ENCODE measurements at regions not wholly inside any gene's neighbourhood (a gene's known extent, or its start where the extent isn't known, plus 50 kb on each side); places are given as distances from the start of the nearest gene placed in this dataset.

- no peak for DNase-seq (ENCODE audit: low read depth in 1 of 2, low spot score in 1 of 2)
- no peaks in the 10 kb centered on the region for H3K36me3 ChIP-seq
These were observed 261.2 kb downstream of the TRAM1L1 start for GRCh38 chr4:116824172-116824571.

GRCh38 chr4:116811730-116812129, 273.6 kb downstream of the TRAM1L1 start:
- no peak for TF ChIP-seq CTCF (IDR thresholded peaks at IDR 0.05; ENCODE audit: low read depth, low read length)
- Histone ChIP-seq H3K4me3 (no peak overlapping the region), H3K9me3 (ENCODE audit: low read depth) (no peaks in the 10 kb centered on the region), H3K27ac (no peak overlapping the region), H3K27me3 (no peaks in the 10 kb centered on the region), H3K36me3 (no peaks in the 10 kb centered on the region), H3K4me1 (ENCODE audit: low read depth) (no peaks in the 10 kb centered on the region)
- no peak for DNase-seq (ENCODE audit: low read depth in 1 of 2, low spot score in 1 of 2)

More at GRCh38 chr4:116824172-116824571, 261.2 kb downstream of the TRAM1L1 start:
- Histone ChIP-seq H3K9me3 (ENCODE audit: low read depth) (no peaks in the 10 kb centered on the region), H3K27me3 (no peaks in the 10 kb centered on the region), H3K4me3 (no peak overlapping the region), H3K4me1 (ENCODE audit: low read depth) (no peaks in the 10 kb centered on the region), H3K27ac (no peak overlapping the region)
- no peak for TF ChIP-seq CTCF (IDR thresholded peaks at IDR 0.05; ENCODE audit: low read depth, low read length)

- H3K27ac ChIP-seq: no peak overlapping the region
- H3K4me3 ChIP-seq: no peak overlapping the region
- H3K9me3 ChIP-seq (ENCODE audit: low read depth): no peaks in the 10 kb centered on the region
- no peak for DNase-seq (ENCODE audit: low read depth in 1 of 2, low spot score in 1 of 2)
- no peaks in the 10 kb centered on the region for H3K27me3 ChIP-seq
- no peak for TF ChIP-seq CTCF (IDR thresholded peaks at IDR 0.05; ENCODE audit: low read depth, low read length)
- no peaks in the 10 kb centered on the region for H3K36me3 ChIP-seq
- no peaks in the 10 kb centered on the region for H3K4me1 ChIP-seq (ENCODE audit: low read depth)
These were observed 289.4 kb downstream of the TRAM1L1 start for GRCh38 chr4:116796022-116796421.

- Histone ChIP-seq H3K9me3 (ENCODE audit: low read depth) (no peaks in the 10 kb centered on the region), H3K27ac (no peak overlapping the region), H3K36me3 (no peaks in the 10 kb centered on the region), H3K27me3 (no peaks in the 10 kb centered on the region), H3K4me3 (no peak overlapping the region), H3K4me1 (ENCODE audit: low read depth) (no peaks in the 10 kb centered on the region)
- no peak for DNase-seq (ENCODE audit: low read depth in 1 of 2, low spot score in 1 of 2)
- no peak for TF ChIP-seq CTCF (IDR thresholded peaks at IDR 0.05; ENCODE audit: low read depth, low read length)
These were observed 296.7 kb downstream of the TRAM1L1 start for GRCh38 chr4:116788723-116789122.

GRCh38 chr4:116755051-116755450, 330.3 kb downstream of the TRAM1L1 start:
- H3K4me3 ChIP-seq: no peak overlapping the region
- H3K27ac ChIP-seq: no peak overlapping the region
- DNase-seq (ENCODE audit: low read depth in 1 of 2, low spot score in 1 of 2): no peak
- H3K27me3 ChIP-seq: no peaks in the 10 kb centered on the region
- no peak for TF ChIP-seq CTCF (IDR thresholded peaks at IDR 0.05; ENCODE audit: low read depth, low read length)
- no peaks in the 10 kb centered on the region for H3K9me3 ChIP-seq (ENCODE audit: low read depth)
- H3K36me3 ChIP-seq: no peaks in the 10 kb centered on the region
- no peaks in the 10 kb centered on the region for H3K4me1 ChIP-seq (ENCODE audit: low read depth)

- Histone ChIP-seq H3K4me1 (ENCODE audit: low read depth) (no peaks in the 10 kb centered on the region), H3K36me3 (no peaks in the 10 kb centered on the region), H3K27ac (no peak overlapping the region), H3K9me3 (ENCODE audit: low read depth) (no peaks in the 10 kb centered on the region), H3K27me3 (no peaks in the 10 kb centered on the region), H3K4me3 (no peak overlapping the region)
- DNase-seq (ENCODE audit: low read depth in 1 of 2, low spot score in 1 of 2): no peak
- TF ChIP-seq CTCF (IDR thresholded peaks at IDR 0.05; ENCODE audit: low read depth, low read length): no peak
These were observed 333.3 kb downstream of the TRAM1L1 start for GRCh38 chr4:116752027-116752426.
